Cerebellar cortex (tissue), 1 donor: ENCODE measurements at regions not wholly inside any gene's neighbourhood (a gene's known extent, or its start where the extent isn't known, plus 50 kb on each side); places are given as distances from the start of the nearest gene placed in this dataset.

Experiments
- DNase-seq: peaks from one replicate; pipeline ENCODE4 v3.0.0-alpha.2; 2015; ENCODE audit warnings: low spot score

DNA sequence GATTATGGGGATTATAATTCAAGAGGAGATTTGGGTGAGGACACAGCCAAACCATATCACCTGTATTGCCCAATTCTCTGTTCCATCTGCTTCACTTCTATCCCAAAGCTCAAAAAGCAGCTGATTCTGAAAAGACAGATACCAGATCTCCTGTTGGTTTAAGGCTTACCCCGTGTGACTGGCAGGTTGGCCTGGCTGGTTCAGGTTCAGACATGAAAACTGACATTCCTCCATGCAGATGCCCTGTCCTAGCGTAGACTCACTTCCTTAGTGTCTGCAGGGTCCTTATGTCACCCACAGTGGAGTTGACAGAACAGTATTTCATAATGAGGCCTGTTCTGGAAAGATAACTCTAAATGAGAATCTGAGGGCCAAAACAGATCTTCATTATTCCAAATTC is 61.1 kb upstream of the FLRT2 start:
- no peak for DNase-seq

DNA sequence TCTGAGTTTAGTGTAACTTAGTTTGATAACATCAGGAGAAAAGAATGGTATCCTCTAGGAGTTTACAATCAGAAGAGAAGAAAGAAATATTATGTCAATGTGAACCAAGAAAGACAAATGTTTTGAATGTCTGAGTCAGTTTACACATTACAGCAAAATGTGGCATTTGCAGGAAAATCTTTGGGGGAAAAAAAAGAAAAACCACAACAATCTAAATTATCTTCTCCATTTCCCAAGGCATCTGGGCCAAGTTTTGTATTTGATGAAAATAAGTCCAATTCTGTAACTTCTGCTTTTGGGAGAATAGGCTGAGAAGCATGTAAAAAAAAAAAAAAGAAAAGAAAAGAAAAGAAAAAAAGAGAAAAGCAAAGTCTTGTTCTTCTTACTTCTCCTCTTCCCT is 58.8 kb upstream of the FLRT2 start:
- DNase-seq: no peak

DNA sequence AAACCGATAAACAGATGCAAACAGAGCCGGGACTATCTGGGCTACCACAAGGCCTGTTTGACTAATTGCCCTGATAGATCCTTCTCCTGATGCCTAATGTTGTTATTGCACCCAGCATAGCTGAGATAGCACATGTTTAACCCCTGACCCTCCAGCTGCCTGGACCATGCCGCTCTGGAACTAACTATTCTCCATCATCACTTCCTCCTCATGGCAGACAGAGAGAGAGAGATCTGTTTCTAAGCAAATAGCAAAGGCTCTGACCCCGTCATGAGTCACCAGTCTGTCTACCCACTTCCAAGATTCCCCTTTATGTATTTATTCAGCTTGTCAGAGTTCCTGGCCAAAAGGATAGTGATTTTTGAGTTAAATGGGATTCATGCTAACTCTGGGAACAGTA is 58.2 kb upstream of the FLRT2 start:
- no peak for DNase-seq

DNA sequence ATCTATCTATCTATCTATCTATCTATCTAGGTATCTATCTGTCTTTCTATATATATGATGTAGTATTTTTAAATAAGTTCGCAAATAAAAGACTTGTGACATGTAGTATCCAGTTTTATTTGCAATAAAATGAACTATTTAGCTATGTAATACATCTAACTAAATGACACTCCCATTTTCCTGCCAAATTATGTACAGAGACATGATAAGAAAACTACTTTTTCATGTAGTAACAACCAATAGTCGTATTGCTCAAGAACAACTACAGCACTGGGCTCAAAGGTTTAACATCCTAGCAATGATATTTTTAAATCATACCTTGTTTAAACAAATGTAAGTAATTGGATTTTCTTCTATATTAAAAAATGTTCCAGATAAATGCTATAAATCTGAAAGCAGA is 55.5 kb upstream of the FLRT2 start:
- no peak for DNase-seq

DNA sequence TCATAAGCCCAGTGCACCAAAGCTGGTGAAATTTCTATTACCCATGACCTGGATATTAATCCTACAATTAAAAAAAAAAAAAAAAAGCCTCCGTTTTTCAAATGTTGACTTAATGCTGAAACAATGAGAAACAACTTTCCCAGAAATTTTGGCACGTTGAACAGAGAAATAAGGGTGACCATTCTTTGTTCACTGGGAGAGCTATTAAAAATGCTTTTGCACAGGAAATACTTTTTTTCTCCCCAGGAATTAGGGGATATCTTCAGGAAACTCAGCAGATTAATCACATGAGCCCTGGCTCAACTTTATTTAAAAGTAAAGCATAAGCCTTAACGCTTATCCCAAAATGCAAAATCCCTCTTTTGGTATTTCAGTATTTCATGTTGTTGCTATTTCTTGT is 54.8 kb upstream of the FLRT2 start:
- DNase-seq: no peak

DNA sequence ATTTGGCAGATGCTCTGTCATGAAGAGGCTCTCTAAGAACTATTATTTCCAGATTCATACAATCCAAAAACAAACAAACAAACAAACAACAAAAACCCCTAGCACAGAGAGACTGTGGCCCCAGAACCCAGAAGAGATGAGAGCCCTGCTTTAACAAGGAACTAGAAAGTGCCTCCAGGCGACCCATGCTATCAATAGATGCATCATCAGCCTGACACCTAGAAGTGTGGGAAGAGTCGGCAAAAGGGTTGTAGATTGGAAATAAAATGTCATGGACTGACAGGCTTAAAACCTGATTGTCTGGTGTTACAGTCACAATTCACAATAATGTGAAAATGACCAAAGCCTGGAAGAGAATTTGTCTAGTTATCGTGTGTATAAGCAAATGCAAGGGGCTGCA is 50.6 kb upstream of the FLRT2 start:
- DNase-seq: no peak

DNA sequence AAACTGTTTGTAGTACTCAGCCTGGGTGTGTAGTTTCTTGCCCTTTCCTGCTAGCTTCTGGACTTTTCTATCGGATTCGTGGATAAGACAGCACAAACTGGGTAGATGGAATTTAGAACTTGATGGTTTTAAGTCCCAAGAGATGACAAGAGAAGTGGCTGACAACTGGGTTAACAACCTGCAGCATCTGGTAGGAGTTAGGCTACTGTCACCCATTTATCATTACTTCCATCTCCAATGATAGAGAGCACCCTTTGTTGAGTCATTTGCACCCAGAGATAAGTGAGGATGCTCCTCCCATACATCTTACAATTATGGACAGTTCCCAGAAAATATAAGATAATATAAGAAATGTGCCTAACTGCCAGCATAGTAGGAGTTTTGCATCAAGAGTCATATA is 50.2 kb upstream of the FLRT2 start:
- no peak for DNase-seq
